HT1080 (cell line): ENCODE measurements at regions not wholly inside any gene's neighbourhood (a gene's known extent, or its start where the extent isn't known, plus 50 kb on each side); places are given as distances from the start of the nearest gene placed in this dataset.
"Not testable (repeated sequence)": the region's sequence is repeated elsewhere in the genome, so short reads cannot be mapped to it uniquely, and the experiment has no call there.

Experiments
- DNase-seq: peaks from one replicate; pipeline ENCODE4 v3.0.0-alpha.2; 2015; ENCODE audit warnings: low read depth

- not testable (repeated sequence) for DNase-seq
Measured at GRCh38 chr4:118502967-118503366, 150.2 kb upstream of the PRSS12 start.

GRCh38 chr4:118504927-118505326 is 152.1 kb upstream of the PRSS12 start:
- not testable (repeated sequence) for DNase-seq

GRCh38 chr4:118505491-118505890 is 152.7 kb upstream of the PRSS12 start:
- not testable (repeated sequence) for DNase-seq

- DNase-seq, result not testable (repeated sequence)
Measured at GRCh38 chr4:118512870-118513269, 160.1 kb upstream of the PRSS12 start.

GRCh38 chr4:118514332-118514731 is 161.5 kb upstream of the PRSS12 start:
- not testable (repeated sequence) for DNase-seq

- DNase-seq, result not testable (repeated sequence)
Measured at GRCh38 chr4:118516107-118516506, 163.3 kb upstream of the PRSS12 start.

- DNase-seq, result not testable (repeated sequence)
Measured at GRCh38 chr4:118530107-118530506, 155.1 kb upstream of the METTL14 start.

- DNase-seq, result not testable (repeated sequence)
Measured at GRCh38 chr4:118531947-118532346, 153.2 kb upstream of the METTL14 start.

GRCh38 chr4:118535788-118536187 is 149.4 kb upstream of the METTL14 start:
- not testable (repeated sequence) for DNase-seq

- peak; percentile 1 for DNase-seq
Measured at GRCh38 chr4:118539412-118540077, 145.6 kb upstream of the METTL14 start.

GRCh38 chr4:118556576-118556975 is 128.6 kb upstream of the METTL14 start:
- DNase-seq, result not testable (repeated sequence)

GRCh38 chr4:118557298-118557851 is 127.8 kb upstream of the METTL14 start:
- peak; percentile 92 for DNase-seq

GRCh38 chr4:118558188-118558587 is 127.0 kb upstream of the METTL14 start:
- DNase-seq, result not testable (repeated sequence)

GRCh38 chr4:118561559-118561958 is 123.6 kb upstream of the METTL14 start:
- DNase-seq, result not testable (repeated sequence)

- DNase-seq, result peak; percentile 39
Measured at GRCh38 chr4:118566003-118566513, 119.1 kb upstream of the METTL14 start.

GRCh38 chr4:118572991-118573390 is 112.2 kb upstream of the METTL14 start:
- not testable (repeated sequence) for DNase-seq

- not testable (repeated sequence) for DNase-seq
Measured at GRCh38 chr4:118574251-118574913, 110.8 kb upstream of the METTL14 start.

- DNase-seq, result peak; percentile 51
Measured at GRCh38 chr4:118575057-118575456, 110.1 kb upstream of the METTL14 start.

GRCh38 chr4:118575726-118576125 is 109.5 kb upstream of the METTL14 start:
- DNase-seq, result not testable (repeated sequence)

- DNase-seq, result not testable (repeated sequence)
Measured at GRCh38 chr4:118576709-118577219, 108.4 kb upstream of the METTL14 start.

- peak; percentile 21 for DNase-seq
Measured at GRCh38 chr4:118585015-118585414, 100.2 kb upstream of the METTL14 start.

GRCh38 chr4:118586357-118586790 is 98.8 kb upstream of the METTL14 start:
- DNase-seq, result no peak
